ENCODE measurements at regions not wholly inside any gene's neighbourhood (a gene's known extent, or its start where the extent isn't known, plus 50 kb on each side); places are given as distances from the start of the nearest gene placed in this dataset.

GRCh38 chr2:66890166-66890742, 455.3 kb downstream of the MEIS1 start:
- no peak for DNase-seq (ENCODE audit: low spot score)

DNA sequence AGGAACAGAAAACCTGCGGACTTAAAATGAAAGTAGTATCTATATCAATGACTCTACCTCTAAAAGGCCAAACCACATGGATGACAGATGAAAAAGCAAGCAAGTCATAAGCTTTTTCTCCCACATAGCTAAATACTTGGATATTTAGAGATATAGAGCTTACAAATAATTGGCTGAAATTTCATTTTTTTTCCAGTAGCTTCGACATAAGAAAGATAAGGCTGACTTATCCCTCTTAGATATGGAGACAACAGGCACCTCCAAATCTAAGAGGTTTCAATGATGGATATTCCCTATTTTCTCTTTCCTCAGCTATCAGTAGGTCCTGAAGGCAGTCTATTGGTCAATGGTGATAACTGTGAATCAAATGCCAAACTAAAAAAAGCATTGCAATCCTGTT, 460.3 kb downstream of the MEIS1 start:
- DNase-seq (ENCODE audit: low spot score): no peak

- DNase-seq (ENCODE audit: low spot score): no peak
Measured at GRCh38 chr2:66896131-66896530, 461.2 kb downstream of the MEIS1 start.

- DNase-seq (ENCODE audit: low spot score): no peak
Measured at GRCh38 chr2:66897181-66897580, 462.3 kb downstream of the MEIS1 start.

DNA sequence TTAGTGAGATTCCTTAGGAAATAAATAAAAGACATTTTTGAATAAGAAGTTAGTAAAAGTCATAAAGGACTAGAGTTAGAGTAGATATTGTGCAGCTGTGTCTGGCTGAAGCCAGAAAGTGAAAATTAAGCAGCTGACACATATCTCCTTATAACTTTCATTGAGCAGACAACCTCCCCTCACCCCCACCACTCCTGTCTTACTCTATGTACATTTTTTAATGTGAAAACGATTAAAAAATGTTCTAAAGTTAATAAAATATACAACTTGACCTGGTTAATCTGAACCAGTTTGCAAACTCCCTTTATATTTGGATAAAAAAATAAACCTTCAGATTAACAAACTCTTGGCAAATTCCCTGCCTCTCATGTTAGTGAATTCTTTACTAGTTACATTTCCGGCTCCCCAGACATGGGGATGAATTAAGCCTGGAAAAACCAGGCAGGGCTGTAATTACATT, 462.8 kb downstream of the MEIS1 start:
- no peak for DNase-seq (ENCODE audit: low spot score)

DNA sequence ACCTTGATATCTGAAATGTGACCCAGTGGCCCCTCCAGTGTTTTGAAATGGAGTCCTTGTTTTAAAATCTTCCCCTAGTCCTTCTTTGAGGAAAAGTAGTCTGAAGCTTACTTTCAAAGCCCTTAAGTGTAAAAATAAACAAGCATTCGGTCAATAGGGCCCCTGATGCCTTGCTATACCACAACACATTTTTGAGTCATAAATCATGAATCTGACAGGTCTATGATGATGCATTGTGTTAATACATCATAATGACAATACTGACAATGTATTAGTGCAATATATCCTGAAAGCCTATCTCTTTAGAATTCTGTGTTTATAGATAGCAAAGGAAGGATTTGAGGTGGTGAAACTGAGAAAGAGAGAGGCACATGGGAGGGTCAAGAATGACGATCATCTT, 464.2 kb downstream of the MEIS1 start:
- DNase-seq (ENCODE audit: low spot score): no peak

GRCh38 chr2:66899648-66900047, 464.7 kb downstream of the MEIS1 start:
- no peak for DNase-seq (ENCODE audit: low spot score)

- DNase-seq (ENCODE audit: low spot score): peak; percentile 48
Measured at GRCh38 chr2:66901344-66901743, 466.4 kb downstream of the MEIS1 start.

DNA sequence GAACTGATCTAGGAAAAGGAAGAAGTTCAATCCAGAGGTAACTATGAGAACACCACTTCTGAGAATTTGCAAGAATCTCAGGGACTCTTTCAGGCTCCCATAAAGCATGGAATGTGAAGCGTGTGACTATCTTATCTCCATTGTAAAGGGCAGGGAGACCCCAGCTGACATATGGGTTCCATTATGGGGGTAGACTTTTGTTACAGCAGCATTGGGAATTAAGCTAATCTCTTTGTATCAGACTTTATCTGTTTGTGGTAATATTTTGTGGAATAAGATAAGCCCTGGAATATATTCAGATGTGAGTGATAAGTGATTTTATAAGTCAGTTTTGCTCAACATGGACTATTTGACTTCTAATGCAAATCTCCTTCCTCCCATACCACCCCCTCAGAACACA, 468.3 kb downstream of the MEIS1 start:
- DNase-seq (ENCODE audit: low spot score): no peak

- DNase-seq (ENCODE audit: low spot score): no peak
Measured at GRCh38 chr2:66903745-66904465, 469.0 kb downstream of the MEIS1 start.

GRCh38 chr2:66915237-66915636, 480.3 kb downstream of the MEIS1 start:
- no peak for DNase-seq (ENCODE audit: low spot score)

DNA sequence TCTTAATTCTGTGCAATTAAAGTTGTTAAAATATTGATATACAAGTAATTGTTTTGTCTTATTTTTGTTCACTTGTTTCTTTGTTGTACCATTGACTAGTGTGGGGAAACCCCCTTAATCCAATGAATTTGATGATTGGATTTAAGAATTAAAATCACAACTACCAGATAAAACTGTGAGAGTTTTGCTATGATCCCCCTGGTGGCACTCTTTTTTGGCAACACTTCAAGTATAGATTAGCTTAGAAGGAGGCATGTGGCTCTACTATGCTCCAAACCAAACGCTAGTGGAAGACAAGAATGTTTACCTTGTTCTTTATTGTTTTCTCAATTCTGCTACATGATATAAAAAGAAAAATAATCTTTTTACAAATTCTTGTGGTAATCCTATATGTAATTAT, 477.8 kb upstream of the ETAA1 start:
- DNase-seq (ENCODE audit: low spot score): no peak

DNA sequence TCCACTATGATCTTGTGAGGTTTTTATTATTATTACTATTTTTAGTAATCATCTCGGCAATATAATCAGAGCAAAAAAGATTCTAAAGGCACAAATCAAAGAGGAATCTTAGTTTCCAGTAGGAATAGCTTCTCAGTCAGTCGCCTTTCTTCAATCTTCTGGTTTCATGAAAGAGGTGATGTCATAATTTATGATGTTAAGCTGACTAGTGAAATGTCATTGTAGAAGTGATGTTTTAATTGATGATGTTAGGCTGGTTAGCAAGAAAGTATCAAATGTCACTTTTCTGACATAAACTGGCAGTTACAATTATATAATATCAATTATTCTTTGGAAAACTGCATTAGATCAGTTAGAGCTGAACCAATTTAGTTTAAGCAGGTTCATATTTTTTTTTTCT, 476.7 kb upstream of the ETAA1 start:
- DNase-seq (ENCODE audit: low spot score): no peak

- no peak for DNase-seq (ENCODE audit: low spot score)
Measured at GRCh38 chr2:66925128-66925527, 472.0 kb upstream of the ETAA1 start.

- no peak for DNase-seq (ENCODE audit: low spot score)
Measured at GRCh38 chr2:66926594-66927112, 470.5 kb upstream of the ETAA1 start.

DNA sequence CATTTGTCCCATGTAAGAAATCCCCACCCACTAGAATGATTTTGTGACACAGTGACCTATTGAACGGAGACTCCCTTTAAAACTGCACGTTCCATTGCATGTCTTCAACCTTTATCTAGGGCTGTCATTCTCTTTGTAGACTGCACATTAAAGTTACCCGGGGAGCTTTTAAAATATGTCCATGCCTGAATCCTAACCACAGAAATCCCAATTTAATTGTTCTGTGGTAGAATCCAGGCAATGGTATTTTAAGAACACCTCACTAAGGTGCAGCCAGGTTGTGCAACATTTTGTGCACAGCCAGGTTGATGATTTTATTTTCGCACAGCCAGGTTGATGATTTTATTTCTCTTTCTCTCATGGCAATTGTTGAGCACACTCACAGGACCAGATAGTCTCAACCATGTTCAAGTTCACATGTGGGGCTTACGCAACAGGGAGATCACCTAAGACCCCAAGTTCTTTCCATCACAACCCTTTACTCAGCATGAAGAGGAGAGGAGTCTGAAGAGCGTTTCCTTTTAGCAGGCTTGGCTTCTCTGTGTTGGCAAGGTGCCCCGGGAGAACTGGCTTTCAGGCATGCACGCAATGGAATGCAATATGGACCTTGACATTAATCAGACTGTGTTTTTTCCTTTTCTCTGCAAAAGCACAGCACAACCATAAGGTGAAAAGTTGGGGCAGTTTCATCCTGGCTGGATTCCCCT, 467.3 kb upstream of the ETAA1 start:
- DNase-seq (ENCODE audit: low spot score): peak; percentile 84

DNA sequence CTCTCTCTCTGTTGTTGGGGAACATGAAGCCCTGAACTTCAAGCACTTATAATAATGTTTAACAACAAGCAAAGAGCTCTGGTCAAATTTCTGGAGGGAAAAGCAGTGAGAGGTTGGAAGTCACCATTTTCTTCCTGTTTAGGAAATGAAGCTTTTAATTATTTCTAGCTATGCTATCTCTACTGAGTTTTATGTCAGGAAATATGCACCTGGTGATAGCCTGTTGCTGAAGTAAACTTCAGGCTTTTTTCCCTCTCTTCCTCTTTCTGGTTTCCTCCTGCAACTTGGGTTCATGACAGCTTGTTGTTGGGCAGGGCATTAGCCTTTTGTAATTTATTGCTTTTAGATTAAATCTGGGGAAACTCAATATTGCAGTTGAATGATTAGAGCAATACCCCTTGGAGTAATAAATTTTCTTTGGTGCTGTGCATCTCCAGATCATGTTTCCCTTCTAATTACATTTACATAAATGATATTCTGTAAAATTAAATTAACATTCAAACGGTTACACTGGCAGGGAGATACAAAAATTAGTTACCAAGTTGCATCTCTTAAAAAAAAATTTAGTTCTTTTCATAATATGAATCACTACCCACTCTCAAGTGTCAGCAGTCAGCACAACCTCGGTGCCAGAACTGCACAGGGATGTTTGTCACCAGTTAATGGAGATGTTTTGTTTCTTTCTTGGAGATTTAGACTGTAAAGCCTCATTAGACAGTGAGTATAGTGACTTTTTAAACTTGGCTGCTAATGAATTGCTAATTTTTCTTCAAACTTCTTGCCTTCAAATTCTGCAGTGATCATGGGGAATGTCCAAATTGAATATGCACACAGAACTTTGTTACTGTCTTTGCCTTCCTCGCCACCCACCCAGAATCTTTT, 466.6 kb upstream of the ETAA1 start:
- DNase-seq (ENCODE audit: low spot score): no peak

DNA sequence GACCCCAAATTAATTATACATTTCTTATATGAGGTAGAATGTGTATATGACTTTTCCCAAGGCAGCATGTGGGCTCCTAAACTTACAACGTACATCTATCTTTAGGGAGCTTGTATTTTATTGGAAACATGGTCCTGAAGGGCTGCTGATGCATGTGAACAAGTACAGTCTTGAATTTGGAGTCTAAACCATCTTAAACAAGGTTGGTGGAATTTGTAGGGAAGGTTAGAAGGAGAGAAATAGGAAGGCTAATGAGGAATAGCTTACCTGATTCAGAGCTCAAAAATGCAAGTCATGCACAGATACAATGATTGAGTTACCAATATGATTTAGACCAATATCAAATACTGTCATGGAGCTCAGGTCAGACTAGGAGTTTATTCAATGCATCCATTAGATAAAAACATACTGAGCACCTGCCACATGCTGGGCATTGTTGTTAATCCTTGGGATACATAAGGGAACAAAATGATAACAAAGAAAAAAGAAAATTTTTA, 458.6 kb upstream of the ETAA1 start:
- DNase-seq (ENCODE audit: low spot score): no peak

DNA sequence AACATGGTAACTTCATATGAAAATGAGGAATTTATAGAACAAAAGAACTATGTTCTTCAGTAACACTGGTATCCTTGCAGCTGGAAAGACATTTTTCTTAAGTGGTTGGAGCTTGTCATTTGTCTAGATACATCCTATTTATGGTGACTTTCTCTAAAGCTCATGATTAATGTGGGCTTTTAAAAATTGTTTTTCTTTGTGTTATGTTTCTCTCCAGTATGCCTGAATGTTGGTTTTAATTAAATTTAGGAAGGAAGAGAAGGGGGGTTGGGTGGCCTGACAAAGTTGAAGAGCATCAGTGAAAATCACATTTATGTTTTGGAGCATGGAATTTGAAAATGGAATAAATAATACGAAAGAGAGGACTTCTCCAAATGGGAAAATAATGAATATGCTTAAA, 457.1 kb upstream of the ETAA1 start:
- no peak for DNase-seq (ENCODE audit: low spot score)

DNA sequence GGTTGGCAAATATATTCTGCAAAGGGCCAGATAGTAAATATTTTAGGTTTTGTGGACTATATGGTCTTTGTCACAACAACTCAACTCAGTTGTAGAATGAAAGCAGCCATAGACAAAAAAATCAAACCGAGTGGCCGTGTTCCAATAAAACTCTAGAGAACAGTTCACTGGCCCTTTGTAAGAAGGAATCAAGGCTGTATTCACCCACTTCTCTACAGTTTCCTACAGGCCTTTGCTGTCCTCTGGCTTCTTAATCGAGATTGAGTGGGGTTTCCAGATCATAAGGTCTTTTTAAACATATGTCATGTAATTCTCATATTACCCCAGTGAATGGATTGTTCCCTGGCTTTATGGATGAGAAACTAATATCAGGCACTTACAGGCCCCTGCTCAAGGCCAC, 448.9 kb upstream of the ETAA1 start:
- no peak for DNase-seq (ENCODE audit: low spot score)

DNA sequence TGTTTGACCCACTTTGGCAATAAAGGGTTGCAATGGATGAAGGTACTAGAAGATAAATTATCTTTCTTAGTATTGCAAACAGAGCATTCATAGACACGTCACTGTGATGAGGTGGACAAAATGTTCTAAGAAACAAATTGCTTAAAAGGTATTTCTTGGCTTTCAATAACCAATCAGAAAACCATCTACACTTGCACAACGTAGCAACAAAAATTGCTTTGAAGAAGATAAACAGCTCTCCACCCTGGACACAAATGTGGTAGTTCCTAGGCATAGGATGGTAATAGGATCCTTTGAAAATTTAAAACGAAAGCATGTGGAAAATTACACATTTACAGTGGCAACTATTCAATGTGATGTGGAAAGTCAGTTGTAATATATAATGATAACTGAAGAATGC, 439.9 kb upstream of the ETAA1 start:
- DNase-seq (ENCODE audit: low spot score): no peak

DNA sequence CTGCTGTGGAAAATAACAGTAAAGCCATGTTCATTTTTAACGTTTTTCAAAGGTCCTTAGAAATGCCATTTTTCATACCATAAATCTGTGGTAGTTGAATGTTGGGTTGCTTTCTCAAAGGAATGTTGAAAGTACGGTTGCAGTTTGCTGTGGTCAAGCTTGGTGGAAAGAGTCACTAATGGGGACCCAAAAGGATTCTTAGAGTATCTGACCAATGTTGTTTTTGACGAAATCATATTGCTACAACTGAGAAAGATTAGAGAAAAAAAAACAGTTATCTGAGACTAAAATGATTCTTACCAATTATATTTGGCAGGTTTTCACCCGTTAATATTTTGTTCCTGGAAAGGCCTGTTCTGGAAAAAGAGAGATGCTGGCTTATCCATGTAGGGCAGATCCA, 439.5 kb upstream of the ETAA1 start:
- DNase-seq (ENCODE audit: low spot score): no peak

Measured in ureter (tissue), 1 donor.